ENCODE measurements at regions not wholly inside any gene's neighbourhood (a gene's known extent, or its start where the extent isn't known, plus 50 kb on each side); places are given as distances from the start of the nearest gene placed in this dataset.

DNA sequence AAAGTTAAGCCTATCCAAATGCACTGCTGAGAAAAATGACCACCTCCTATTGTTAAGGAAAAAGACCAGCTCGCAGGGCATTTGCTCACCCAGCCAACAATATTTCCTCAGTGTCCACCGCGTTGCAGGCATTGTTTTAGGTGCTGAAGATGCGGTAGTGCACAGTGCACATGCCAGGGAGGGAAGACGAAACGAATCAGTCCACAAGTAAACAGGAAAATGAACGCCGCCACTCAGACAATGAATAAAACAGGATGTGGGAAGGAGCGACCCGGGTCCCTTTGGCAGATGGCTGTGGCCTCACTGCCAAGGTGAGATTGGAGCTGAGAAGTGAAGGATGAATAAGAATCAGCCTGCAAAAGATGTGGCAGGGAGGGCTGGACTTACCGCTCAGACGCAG, 249.2 kb downstream of the FOXL1 start:
- TF ChIP-seq, protein P1, sequence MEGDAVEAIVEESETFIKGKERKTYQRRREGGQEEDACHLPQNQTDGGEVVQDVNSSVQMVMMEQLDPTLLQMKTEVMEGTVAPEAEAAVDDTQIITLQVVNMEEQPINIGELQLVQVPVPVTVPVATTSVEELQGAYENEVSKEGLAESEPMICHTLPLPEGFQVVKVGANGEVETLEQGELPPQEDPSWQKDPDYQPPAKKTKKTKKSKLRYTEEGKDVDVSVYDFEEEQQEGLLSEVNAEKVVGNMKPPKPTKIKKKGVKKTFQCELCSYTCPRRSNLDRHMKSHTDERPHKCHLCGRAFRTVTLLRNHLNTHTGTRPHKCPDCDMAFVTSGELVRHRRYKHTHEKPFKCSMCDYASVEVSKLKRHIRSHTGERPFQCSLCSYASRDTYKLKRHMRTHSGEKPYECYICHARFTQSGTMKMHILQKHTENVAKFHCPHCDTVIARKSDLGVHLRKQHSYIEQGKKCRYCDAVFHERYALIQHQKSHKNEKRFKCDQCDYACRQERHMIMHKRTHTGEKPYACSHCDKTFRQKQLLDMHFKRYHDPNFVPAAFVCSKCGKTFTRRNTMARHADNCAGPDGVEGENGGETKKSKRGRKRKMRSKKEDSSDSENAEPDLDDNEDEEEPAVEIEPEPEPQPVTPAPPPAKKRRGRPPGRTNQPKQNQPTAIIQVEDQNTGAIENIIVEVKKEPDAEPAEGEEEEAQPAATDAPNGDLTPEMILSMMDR (conservative IDR thresholded peaks at IDR 0.05; ENCODE audit: low read length): no peak
- no peak for TF ChIP-seq EZH2phosphoT487 (IDR thresholded peaks at IDR 0.05; ENCODE audit: borderline replicate concordance, low read depth, low read length)

All from OCI-LY7 (cell line).